ENCODE measurements at regions not wholly inside any gene's neighbourhood (a gene's known extent, or its start where the extent isn't known, plus 50 kb on each side); places are given as distances from the start of the nearest gene placed in this dataset.

DNA sequence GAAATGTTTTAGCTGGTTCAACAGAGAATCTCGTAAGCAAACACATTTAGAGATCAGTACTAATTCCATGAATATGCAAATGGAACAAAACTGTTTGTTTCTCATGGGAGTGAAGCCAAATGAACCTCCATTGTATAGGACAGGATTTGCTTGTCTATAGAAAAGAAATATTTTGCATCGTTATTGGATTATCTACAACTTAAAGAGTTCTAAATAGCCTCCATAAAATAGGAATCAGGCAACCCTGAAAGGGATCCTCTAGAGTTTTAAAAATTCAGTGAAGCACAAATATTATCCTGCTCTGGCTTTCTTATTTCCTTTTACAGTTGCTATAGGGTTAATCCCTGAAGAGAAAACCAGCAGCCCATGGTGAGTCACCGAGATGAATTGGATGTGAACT is 378.4 kb upstream of the NRXN1 start:
- Histone ChIP-seq H3K27ac (ENCODE audit: control insufficient read depth, insufficient read depth, low read length) (no peak overlapping the region), H3K9ac (ENCODE audit: control insufficient read depth, extremely low read depth, insufficient read depth, low read length) (no peak overlapping the region), H3K27me3 (ENCODE audit: control insufficient read depth, extremely low read depth, insufficient read depth, low read length) (no peaks in the 10 kb centered on the region), H3K4me3 (ENCODE audit: control insufficient read depth in 2 of 3, extremely low read depth in 1 of 3, insufficient read depth in 2 of 3, low read depth in 1 of 3, low read length in 3 of 3) (no peak overlapping the region), H2AFZ (ENCODE audit: control insufficient read depth, low read length) (no peak overlapping the region), H3K4me2 (ENCODE audit: control insufficient read depth, extremely low read depth, insufficient read depth, low read depth, low read length) (no peak overlapping the region), H4K20me1 (ENCODE audit: control insufficient read depth, extremely low read depth, insufficient read depth, low read length) (no peaks in the 10 kb centered on the region), H3K9me3 (ENCODE audit: control insufficient read depth, low read depth, low read length) (no peaks in the 10 kb centered on the region), H3K9me1 (ENCODE audit: control insufficient read depth, extremely low read depth, insufficient read depth, low read length) (no peaks in the 10 kb centered on the region), H3K79me2 (ENCODE audit: control insufficient read depth, insufficient read depth, low read length) (no peaks in the 10 kb centered on the region), H3K4me1 (ENCODE audit: control insufficient read depth, extremely low read depth, insufficient read depth, low read length) (no peaks in the 10 kb centered on the region), H3K36me3 (ENCODE audit: control insufficient read depth in 2 of 2, extremely low read depth in 1 of 2, insufficient read depth in 2 of 2, low read length in 2 of 2) (no peaks in the 10 kb centered on the region)
- FAIRE-seq (no peak), DNase-seq (ENCODE audit: low read depth, low spot score) (no peak)
- dilution Hi-C loops (cut with MboI; ENCODE audit: extremely low pct_ligation_motif_present, low sequenced_read_pairs), result no loop called here
- TF ChIP-seq EZH2 (IDR thresholded peaks at IDR 0.05; ENCODE audit: low read length), result no peak
- TF ChIP-seq, protein P1, sequence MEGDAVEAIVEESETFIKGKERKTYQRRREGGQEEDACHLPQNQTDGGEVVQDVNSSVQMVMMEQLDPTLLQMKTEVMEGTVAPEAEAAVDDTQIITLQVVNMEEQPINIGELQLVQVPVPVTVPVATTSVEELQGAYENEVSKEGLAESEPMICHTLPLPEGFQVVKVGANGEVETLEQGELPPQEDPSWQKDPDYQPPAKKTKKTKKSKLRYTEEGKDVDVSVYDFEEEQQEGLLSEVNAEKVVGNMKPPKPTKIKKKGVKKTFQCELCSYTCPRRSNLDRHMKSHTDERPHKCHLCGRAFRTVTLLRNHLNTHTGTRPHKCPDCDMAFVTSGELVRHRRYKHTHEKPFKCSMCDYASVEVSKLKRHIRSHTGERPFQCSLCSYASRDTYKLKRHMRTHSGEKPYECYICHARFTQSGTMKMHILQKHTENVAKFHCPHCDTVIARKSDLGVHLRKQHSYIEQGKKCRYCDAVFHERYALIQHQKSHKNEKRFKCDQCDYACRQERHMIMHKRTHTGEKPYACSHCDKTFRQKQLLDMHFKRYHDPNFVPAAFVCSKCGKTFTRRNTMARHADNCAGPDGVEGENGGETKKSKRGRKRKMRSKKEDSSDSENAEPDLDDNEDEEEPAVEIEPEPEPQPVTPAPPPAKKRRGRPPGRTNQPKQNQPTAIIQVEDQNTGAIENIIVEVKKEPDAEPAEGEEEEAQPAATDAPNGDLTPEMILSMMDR (optimal IDR thresholded peaks at IDR 0.05 in 1 of 3, IDR thresholded peaks at IDR 0.05 in 1 of 3, conservative IDR thresholded peaks at IDR 0.05 in 1 of 3; ENCODE audit: extremely low read depth in 1 of 3, insufficient read depth in 2 of 3, low read length in 3 of 3), result no peak

DNA sequence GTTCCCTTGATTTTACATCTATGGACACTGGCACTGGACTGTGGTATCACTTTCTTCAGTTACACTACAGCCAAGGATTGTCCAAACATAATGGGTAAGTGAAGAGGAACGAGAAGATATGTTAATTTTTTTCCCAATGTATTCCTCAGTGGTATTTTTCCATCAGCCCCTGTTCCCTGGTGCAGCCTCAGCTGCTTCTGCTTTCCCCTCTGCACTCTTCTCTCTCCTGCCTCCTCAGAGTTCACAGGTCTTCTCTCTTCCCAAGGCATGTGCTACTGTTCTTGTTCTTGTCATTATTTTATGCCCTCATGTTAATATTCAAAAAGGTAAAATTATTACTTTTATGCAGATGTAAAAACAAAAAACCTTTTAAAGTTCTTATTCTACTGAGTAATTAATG is 378.0 kb upstream of the NRXN1 start:
- Histone ChIP-seq H3K27me3 (ENCODE audit: control insufficient read depth, extremely low read depth, insufficient read depth, low read length) (no peaks in the 10 kb centered on the region), H3K27ac (ENCODE audit: control insufficient read depth, insufficient read depth, low read length) (no peak overlapping the region), H3K4me2 (ENCODE audit: control insufficient read depth, extremely low read depth, insufficient read depth, low read depth, low read length) (no peak overlapping the region), H3K9ac (ENCODE audit: control insufficient read depth, extremely low read depth, insufficient read depth, low read length) (no peak overlapping the region), H3K4me1 (ENCODE audit: control insufficient read depth, extremely low read depth, insufficient read depth, low read length) (no peaks in the 10 kb centered on the region), H3K36me3 (ENCODE audit: control insufficient read depth in 2 of 2, extremely low read depth in 1 of 2, insufficient read depth in 2 of 2, low read length in 2 of 2) (no peaks in the 10 kb centered on the region), H3K79me2 (ENCODE audit: control insufficient read depth, insufficient read depth, low read length) (no peaks in the 10 kb centered on the region), H3K9me1 (ENCODE audit: control insufficient read depth, extremely low read depth, insufficient read depth, low read length) (no peaks in the 10 kb centered on the region), H4K20me1 (ENCODE audit: control insufficient read depth, extremely low read depth, insufficient read depth, low read length) (no peaks in the 10 kb centered on the region), H3K4me3 (ENCODE audit: control insufficient read depth in 2 of 3, extremely low read depth in 1 of 3, insufficient read depth in 2 of 3, low read depth in 1 of 3, low read length in 3 of 3) (no peak overlapping the region), H2AFZ (ENCODE audit: control insufficient read depth, low read length) (no peak overlapping the region), H3K9me3 (ENCODE audit: control insufficient read depth, low read depth, low read length) (no peaks in the 10 kb centered on the region)
- FAIRE-seq, result no peak
- TF ChIP-seq EZH2 (IDR thresholded peaks at IDR 0.05; ENCODE audit: low read length), result no peak
- TF ChIP-seq, protein P1 (optimal IDR thresholded peaks at IDR 0.05 in 1 of 3, IDR thresholded peaks at IDR 0.05 in 1 of 3, conservative IDR thresholded peaks at IDR 0.05 in 1 of 3; ENCODE audit: extremely low read depth in 1 of 3, insufficient read depth in 2 of 3, low read length in 3 of 3), result no peak
- DNase-seq (ENCODE audit: low read depth, low spot score), result no peak
- dilution Hi-C loops (cut with MboI; ENCODE audit: extremely low pct_ligation_motif_present, low sequenced_read_pairs), result no loop called here
